ENCODE measurements at regions not wholly inside any gene's neighbourhood (a gene's known extent, or its start where the extent isn't known, plus 50 kb on each side); places are given as distances from the start of the nearest gene placed in this dataset. TPM values are rescaled to one million over a fixed set of nuclear protein-coding genes. Genes with fewer than 3 reads are reported as not detected.

DNA sequence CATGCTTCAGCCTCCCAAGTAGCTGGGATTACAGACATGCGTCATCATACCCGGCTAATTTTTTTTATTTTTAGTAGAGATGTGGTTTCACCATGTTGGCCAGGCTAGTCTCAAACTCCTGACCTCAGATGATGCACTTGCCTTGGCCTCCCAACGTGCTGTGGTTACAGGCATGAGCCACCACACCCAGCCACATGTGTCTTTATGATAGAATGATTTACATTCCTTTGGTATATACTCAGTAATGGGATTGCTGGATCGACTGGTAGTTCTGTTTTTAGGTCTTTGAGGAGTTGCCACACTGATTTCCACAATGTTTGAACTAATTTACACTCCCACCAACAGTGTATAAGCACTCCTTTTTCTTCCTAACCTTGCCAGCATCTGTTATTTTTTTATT lies 276.2 kb downstream of the METTL15 start:
- POLR2A ChIA-PET, result no interaction called here
- Histone ChIP-seq H3K36me3 (ENCODE audit: control insufficient read depth in 1 of 2, insufficient read depth in 2 of 2, low read length in 2 of 2) (no peaks in the 10 kb centered on the region), H3K4me1 (ENCODE audit: control insufficient read depth in 1 of 2, insufficient read depth in 2 of 2, low read length in 2 of 2) (peaks cover 0 to 11% of the 10 kb centered on the region in 2 experiments; a peak in 2 of 4 replicates), H3K4me2 (ENCODE audit: low read length) (peak overlapping the region; percentile 6; the same call in 1 of the 2 replicates), H3K4me3 (replicated peaks in 1 of 2; ENCODE audit: low read depth in 1 of 2, low read length in 2 of 2) (no peak overlapping the region), H3K79me2 (ENCODE audit: insufficient read depth, low read length) (no peaks in the 10 kb centered on the region), H3K9me3 (ENCODE audit: control insufficient read depth in 1 of 2, insufficient read depth in 1 of 2, low read depth in 1 of 2, low read length in 2 of 2) (peaks cover 0 to 4% of the 10 kb centered on the region in 2 experiments; a peak in 1 of 4 replicates), H4K20me1 (ENCODE audit: insufficient read depth) (no peaks in the 10 kb centered on the region), H3K27me3 (ENCODE audit: insufficient read depth, low read length) (no peaks in the 10 kb centered on the region), H3K9me2 (ENCODE audit: insufficient read depth) (no peaks in the 10 kb centered on the region), H2AFZ (ENCODE audit: low read depth, low read length, poor library complexity, severe bottlenecking) (no peak overlapping the region), H3K9ac (ENCODE audit: low read length) (no peak overlapping the region), H3K27ac (ENCODE audit: low read depth, low read length) (no peak overlapping the region)
- CTCF ChIA-PET, result no interaction called here
- BruUV-seq (replicated peaks), result no TSS peak
- DNase-seq (ENCODE audit: low read depth, low spot score) (no peak), ATAC-seq (peak; percentile 68; the same call in 1 of the 2 replicates)
- RAD21 ChIA-PET (ENCODE audit: low non-redundant PET in 1 of 2, low total read pairs in 2 of 2, uncharacterized antibody in 2 of 2, unreplicated experiment in 2 of 2), result no interaction called here
- TF ChIP-seq SP1 (IDR thresholded peaks at IDR 0.05; ENCODE audit: low read depth), result no peak
- TF ChIP-seq FOSL1 (IDR thresholded peaks at IDR 0.05; ENCODE audit: low read depth), result no peak
- TF ChIP-seq, protein P1, sequence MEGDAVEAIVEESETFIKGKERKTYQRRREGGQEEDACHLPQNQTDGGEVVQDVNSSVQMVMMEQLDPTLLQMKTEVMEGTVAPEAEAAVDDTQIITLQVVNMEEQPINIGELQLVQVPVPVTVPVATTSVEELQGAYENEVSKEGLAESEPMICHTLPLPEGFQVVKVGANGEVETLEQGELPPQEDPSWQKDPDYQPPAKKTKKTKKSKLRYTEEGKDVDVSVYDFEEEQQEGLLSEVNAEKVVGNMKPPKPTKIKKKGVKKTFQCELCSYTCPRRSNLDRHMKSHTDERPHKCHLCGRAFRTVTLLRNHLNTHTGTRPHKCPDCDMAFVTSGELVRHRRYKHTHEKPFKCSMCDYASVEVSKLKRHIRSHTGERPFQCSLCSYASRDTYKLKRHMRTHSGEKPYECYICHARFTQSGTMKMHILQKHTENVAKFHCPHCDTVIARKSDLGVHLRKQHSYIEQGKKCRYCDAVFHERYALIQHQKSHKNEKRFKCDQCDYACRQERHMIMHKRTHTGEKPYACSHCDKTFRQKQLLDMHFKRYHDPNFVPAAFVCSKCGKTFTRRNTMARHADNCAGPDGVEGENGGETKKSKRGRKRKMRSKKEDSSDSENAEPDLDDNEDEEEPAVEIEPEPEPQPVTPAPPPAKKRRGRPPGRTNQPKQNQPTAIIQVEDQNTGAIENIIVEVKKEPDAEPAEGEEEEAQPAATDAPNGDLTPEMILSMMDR (IDR thresholded peaks at IDR 0.05 in 2 of 3, conservative IDR thresholded peaks at IDR 0.05 in 1 of 3; ENCODE audit: borderline replicate concordance in 1 of 3, insufficient read depth in 1 of 3, low read depth in 2 of 3, low read length in 2 of 3), result no peak
- no peak for TF ChIP-seq EGR1 (IDR thresholded peaks at IDR 0.05; ENCODE audit: low read depth)
- intact Hi-C loops (cut with micrococcal nuclease), result no loop called here

DNA sequence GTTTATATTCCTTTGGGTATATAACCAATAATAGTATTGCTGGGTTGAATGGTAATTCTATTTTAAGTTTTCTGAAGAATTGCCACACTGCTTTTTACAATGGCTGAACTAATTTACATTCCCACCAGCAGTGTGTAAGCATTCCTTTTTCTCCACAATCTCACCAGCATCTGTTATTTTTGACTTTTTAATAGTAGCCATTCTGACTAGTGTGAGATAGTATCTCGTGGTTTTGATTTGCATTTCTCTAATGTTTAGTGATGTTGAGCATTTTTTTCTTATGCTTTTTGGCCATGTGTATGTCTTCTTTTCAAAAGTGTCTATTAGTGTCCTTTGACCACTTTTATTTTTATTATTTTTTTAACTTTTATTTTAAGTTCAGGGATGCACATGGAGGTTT lies 275.3 kb downstream of the METTL15 start:
- Histone ChIP-seq H3K4me1 (ENCODE audit: control insufficient read depth in 1 of 2, insufficient read depth in 2 of 2, low read length in 2 of 2) (peaks cover 0 to 11% of the 10 kb centered on the region in 2 experiments; a peak in 2 of 4 replicates), H4K20me1 (ENCODE audit: insufficient read depth) (no peaks in the 10 kb centered on the region), H3K27ac (ENCODE audit: low read depth, low read length) (no peak overlapping the region), H3K9ac (ENCODE audit: low read length) (no peak overlapping the region), H3K36me3 (ENCODE audit: control insufficient read depth in 1 of 2, insufficient read depth in 2 of 2, low read length in 2 of 2) (no peaks in the 10 kb centered on the region), H3K9me3 (ENCODE audit: control insufficient read depth in 1 of 2, insufficient read depth in 1 of 2, low read depth in 1 of 2, low read length in 2 of 2) (peaks cover 0 to 4% of the 10 kb centered on the region in 2 experiments; a peak in 1 of 4 replicates), H2AFZ (ENCODE audit: low read depth, low read length, poor library complexity, severe bottlenecking) (no peak overlapping the region), H3K4me2 (ENCODE audit: low read length) (no peak overlapping the region), H3K4me3 (replicated peaks in 1 of 2; ENCODE audit: low read depth in 1 of 2, low read length in 2 of 2) (no peak overlapping the region), H3K27me3 (ENCODE audit: insufficient read depth, low read length) (no peaks in the 10 kb centered on the region), H3K9me2 (ENCODE audit: insufficient read depth) (no peaks in the 10 kb centered on the region), H3K79me2 (ENCODE audit: insufficient read depth, low read length) (no peaks in the 10 kb centered on the region)
- BruUV-seq (replicated peaks), result no TSS peak
- intact Hi-C loops (cut with micrococcal nuclease), result no loop called here
- DNase-seq (ENCODE audit: low read depth, low spot score), result no peak
- ChIA-PET RAD21 (ENCODE audit: low non-redundant PET in 1 of 2, low total read pairs in 2 of 2, uncharacterized antibody in 2 of 2, unreplicated experiment in 2 of 2) (no interaction called here), CTCF (no interaction called here), POLR2A (no interaction called here)
- no peak for ATAC-seq
- TF ChIP-seq ZNF274 (IDR thresholded peaks at IDR 0.05; ENCODE audit: low read depth, low read length) (no peak), ZFX (IDR thresholded peaks at IDR 0.05) (no peak)

Small RNAs in the stretch of these regions (microRNA-seq; reads per million reads assigned to microRNA genes)
- gene MIR8068 (ENCODE audit: borderline number of aligned reads), result not detected
